ENCODE measurements at regions not wholly inside any gene's neighbourhood (a gene's known extent, or its start where the extent isn't known, plus 50 kb on each side); places are given as distances from the start of the nearest gene placed in this dataset.
A peak's percentile ranks its signal among the peaks of the same experiment; 100 is the strongest.

- H3K9me3 Mint-ChIP-seq = peaks cover 36% of the 10 kb centered on the region
- H3K4me1 Mint-ChIP-seq = no peaks in the 10 kb centered on the region
- ChIA-PET POLR2A (no interaction called here), CTCF (no interaction called here)
- no peak overlapping the region for H3K4me3 Mint-ChIP-seq
- H3K27ac Mint-ChIP-seq = no peak overlapping the region
- H3K27me3 Mint-ChIP-seq (ENCODE audit: low read depth) = no peaks in the 10 kb centered on the region
- TF ChIP-seq CDX4 (CRISPR knock-in tag; IDR thresholded peaks at IDR 0.05; ENCODE audit: borderline replicate concordance) (no peak), ATF3 (CRISPR knock-in tag; conservative IDR thresholded peaks at IDR 0.05) (no peak), CREM (CRISPR knock-in tag; IDR thresholded peaks at IDR 0.05) (no peak), ZNF425 (CRISPR knock-in tag; conservative IDR thresholded peaks at IDR 0.05) (no peak), ZBTB21 (CRISPR knock-in tag; IDR thresholded peaks at IDR 0.05; ENCODE audit: borderline replicate concordance) (no peak), ZMAT4 (CRISPR knock-in tag; IDR thresholded peaks at IDR 0.05) (no peak), JAZF1 (CRISPR knock-in tag; IDR thresholded peaks at IDR 0.05) (no peak), GABPB1 (CRISPR knock-in tag; IDR thresholded peaks at IDR 0.05) (no peak), FOXK1 (CRISPR knock-in tag; IDR thresholded peaks at IDR 0.05) (no peak), ZNF219 (CRISPR knock-in tag; IDR thresholded peaks at IDR 0.05; ENCODE audit: borderline replicate concordance) (no peak), ATF1 (CRISPR knock-in tag; IDR thresholded peaks at IDR 0.05) (no peak), ZNF263 (CRISPR knock-in tag; IDR thresholded peaks at IDR 0.05; ENCODE audit: low read depth) (no peak), AFF4 (CRISPR knock-in tag; IDR thresholded peaks at IDR 0.05; ENCODE audit: borderline replicate concordance) (no peak), JUN (CRISPR knock-in tag; IDR thresholded peaks at IDR 0.05) (no peak), ZSCAN18 (CRISPR knock-in tag; IDR thresholded peaks at IDR 0.05) (no peak)
- DNase-seq (ENCODE audit: low spot score) (no peak), ATAC-seq (no peak)
- H3K36me3 Mint-ChIP-seq = 0 out of 2 replicates have a peak, but pooled peaks cover 7% of the 10 kb centered on the region
These were observed 76.2 kb downstream of the GPR85 start for GRCh38 chr7:113010377-113010776.

GRCh38 chr7:113008755-113009154, 77.9 kb downstream of the GPR85 start:
- Mint-ChIP-seq H3K27ac (no peak overlapping the region), H3K36me3 (0 out of 2 replicates have a peak, but pooled peaks cover 7% of the 10 kb centered on the region), H3K9me3 (peaks cover 36% of the 10 kb centered on the region), H3K4me1 (no peaks in the 10 kb centered on the region), H3K4me3 (no peak overlapping the region), H3K27me3 (ENCODE audit: low read depth) (no peaks in the 10 kb centered on the region)
- no peak for DNase-seq (ENCODE audit: low spot score)
- POLR2A ChIA-PET = no interaction called here
- CTCF ChIA-PET = interaction anchor here (0.5 to 0.7 kb wide), 2 partner anchors 12 to 77 kb away, joined by 3 to 4 read pairs; no protein-coding TSS in a partner anchor
- peak; percentile 62 for ATAC-seq
- TF ChIP-seq ZNF219 (CRISPR knock-in tag; IDR thresholded peaks at IDR 0.05; ENCODE audit: borderline replicate concordance) (no peak), ZNF423 (CRISPR knock-in tag; IDR thresholded peaks at IDR 0.05) (no peak), NR3C1 (CRISPR knock-in tag; conservative IDR thresholded peaks at IDR 0.05; ENCODE audit: low read depth) (no peak), ZBTB43 (CRISPR knock-in tag; IDR thresholded peaks at IDR 0.05) (no peak), E2F5 (CRISPR knock-in tag; IDR thresholded peaks at IDR 0.05) (no peak), CBFB (CRISPR knock-in tag; IDR thresholded peaks at IDR 0.05; ENCODE audit: low read depth) (no peak), IRF2 (CRISPR knock-in tag; IDR thresholded peaks at IDR 0.05; ENCODE audit: borderline replicate concordance, low read depth) (no peak), CTCF (IDR thresholded peaks at IDR 0.05) (no peak)

Measured in WTC11 (cell line).